GM23248 (cell line): ENCODE measurements at regions not wholly inside any gene's neighbourhood (a gene's known extent, or its start where the extent isn't known, plus 50 kb on each side); places are given as distances from the start of the nearest gene placed in this dataset.

Experiments used
- EZH2 ChIP-seq: fragments of 200-600 bp; sonication (generic); IDR thresholded peaks from 2 replicates; pipeline ENCODE4 v1.6.1; 2018; ENCODE audit warnings: antibody characterized with exemption, mild to moderate bottlenecking; ENCODE audit not compliant: insufficient read depth, poor library complexity, severe bottlenecking
- EZH2phosphoT487 ChIP-seq: fragments of 200-600 bp; sonication (generic); IDR thresholded peaks from 2 replicates; pipeline ENCODE4 v1.6.1; 2018; ENCODE audit warnings: antibody characterized with exemption, moderate library complexity, mild to moderate bottlenecking, low read depth; ENCODE audit not compliant: insufficient read depth

DNA sequence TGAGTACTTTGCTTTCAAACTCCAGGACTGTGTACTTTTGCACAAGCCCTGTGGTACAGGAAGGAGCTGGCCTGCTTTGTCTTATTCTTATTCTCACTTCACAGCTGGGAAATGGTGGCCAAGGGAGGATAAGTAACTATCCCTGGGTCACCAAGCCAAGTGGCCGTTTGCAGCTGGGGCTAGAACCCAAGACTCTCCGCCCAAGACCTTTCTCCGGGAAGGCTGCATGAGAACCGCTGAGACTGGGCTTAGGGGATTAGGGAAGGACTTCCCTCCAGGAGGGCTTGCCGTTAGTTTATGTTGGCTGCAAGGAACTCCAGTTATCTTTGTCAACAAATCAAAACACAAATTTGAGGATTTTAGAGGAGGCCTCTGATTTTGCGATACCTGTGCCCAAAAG lies 109.5 kb upstream of the ADRA1D start:
- no peak for TF ChIP-seq EZH2
- no peak for TF ChIP-seq EZH2phosphoT487
